GM12878 (cell line): ENCODE measurements at regions not wholly inside any gene's neighbourhood (a gene's known extent, or its start where the extent isn't known, plus 50 kb on each side); places are given as distances from the start of the nearest gene placed in this dataset.

Source experiments
- ATAC-seq: fragments of 200-7000 bp; cut with Tn5 transposase; 3 replicates; pipeline ENCODE4 v1.9.1; 2020; ENCODE audit warnings: mild to moderate bottlenecking, moderate library complexity
- BruUV-seq: library from RNA; stranded (reverse); fragments of 400-500 nt; replicated peaks from 2 replicates; lab custom pipeline; 2021; lab: Mats Ljungman, UMichigan
- CTCF ChIA-PET: fragments of 300-600 bp; sonication (Branson Sonifier 250); formaldehyde crosslinking; extraction: SDS; loops from one replicate; lab custom pipeline; 2021; ENCODE audit warnings: inconsistent platforms; lab: Yijun Ruan, JAX
- POLR2A ChIA-PET: fragments of 350-600 bp; formaldehyde crosslinking; extraction: SDS; loops from one replicate; lab custom pipeline; 2021; ENCODE audit warnings: inconsistent platforms; lab: Charles Lee
- RAD21 ChIA-PET: fragments of 300-600 bp; sonication (Branson Sonifier 250); formaldehyde crosslinking; loops from one replicate; lab custom pipeline; 2023; ENCODE audit warnings: antibody characterized with exemption; ENCODE audit not compliant: unreplicated experiment; lab: Charles Lee
- SMC1A ChIA-PET: fragments of 300-600 bp; sonication (Branson Sonifier 250); formaldehyde crosslinking; loops from one replicate; lab custom pipeline; 2023; ENCODE audit not compliant: unreplicated experiment, uncharacterized antibody; lab: Charles Lee
- DNase-seq: peaks from one replicate; pipeline ENCODE4 v3.0.0-alpha.2; 2011; ENCODE audit warnings: low read depth, low spot score
- FAIRE-seq: peaks from 3 replicates; lab custom pipeline; 2011; peaks lifted over from hg19 to GRCh38; lab: Jason Lieb, UNC
- H2AFZ ChIP-seq: 2 replicates; pipeline ENCODE4 v1.6.0; 2011; ENCODE audit warnings: low read depth, low read length, control low read depth; ENCODE audit not compliant: control insufficient read depth
- H3K27ac ChIP-seq: 2 replicates; pipeline ENCODE4 v1.5.1; 2011; ENCODE audit warnings: control low read depth; ENCODE audit not compliant: control insufficient read depth, insufficient read depth
- H3K27me3 ChIP-seq, 2 experiments: replicated peaks in 1 of 2; 2 replicates each; pipeline versions ENCODE4 v1.6.0 to v1.6.1; 2011; ENCODE audit warnings: low read length in 1 of 2; ENCODE audit not compliant: control insufficient read depth in 2 of 2, insufficient read depth in 2 of 2
- H3K36me3 ChIP-seq, 2 experiments: 2 replicates each; pipeline ENCODE4 v1.5.1; 2011; ENCODE audit warnings: low read length in 1 of 2; ENCODE audit not compliant: control insufficient read depth in 2 of 2, insufficient read depth in 2 of 2
- H3K4me1 ChIP-seq: 2 replicates; pipeline ENCODE4 v1.6.1; 2011; ENCODE audit warnings: mild to moderate bottlenecking, low read length, moderate library complexity, mixed read lengths; ENCODE audit not compliant: control insufficient read depth, insufficient read depth
- H3K4me2 ChIP-seq: 2 replicates; pipeline ENCODE4 v1.6.0; 2011; ENCODE audit warnings: control low read depth; ENCODE audit not compliant: control insufficient read depth, insufficient read depth
- H3K4me3 ChIP-seq: fragments of 200-600 bp; sonication (generic); 2 replicates; pipeline ENCODE4 v1.5.1; 2016
- H3K79me2 ChIP-seq: 2 replicates; pipeline ENCODE4 v1.6.0; 2011; ENCODE audit warnings: low read length; ENCODE audit not compliant: control insufficient read depth, insufficient read depth
- H3K9ac ChIP-seq: 2 replicates; pipeline ENCODE4 v1.8.0; 2011; ENCODE audit warnings: low read length, control low read depth, mixed read lengths; ENCODE audit not compliant: control insufficient read depth, insufficient read depth
- H3K9me3 ChIP-seq: replicated peaks from 3 replicates; pipeline ENCODE4 v1.5.1; 2011; ENCODE audit warnings: mild to moderate bottlenecking, low read length; ENCODE audit not compliant: control insufficient read depth, insufficient read depth
- H4K20me1 ChIP-seq: 2 replicates; pipeline ENCODE4 v1.6.0; 2011; ENCODE audit not compliant: control insufficient read depth, insufficient read depth
- CBX3 ChIP-seq: fragments of 200-600 bp; sonication (generic); IDR thresholded peaks from 2 replicates; pipeline ENCODE4 v1.6.1; 2016; ENCODE audit warnings: low read depth, borderline replicate concordance
- IKZF2 ChIP-seq, 2 experiments: fragments of 450-650 bp; IDR thresholded peaks; 2 replicates each; pipeline ENCODE4 v1.6.1; 2017; ENCODE audit warnings: mild to moderate bottlenecking in 2 of 2, moderate library complexity in 2 of 2
- NFYB ChIP-seq: IDR thresholded peaks from 2 replicates; pipeline ENCODE4 v1.6.1; 2011; ENCODE audit warnings: low read depth, mild to moderate bottlenecking, low read length, improper control_type of control experiment, moderate library complexity; ENCODE audit not compliant: insufficient read depth
- SUPT20H ChIP-seq: IDR thresholded peaks from 2 replicates; pipeline ENCODE4 v1.6.1; 2011; ENCODE audit warnings: low read depth, mild to moderate bottlenecking, low read length, moderate library complexity, borderline replicate concordance; ENCODE audit not compliant: control insufficient read depth
- SUZ12 ChIP-seq: fragments of 200-600 bp; sonication (generic); IDR thresholded peaks from one replicate; pipeline ENCODE4 v1.6.1; 2018; ENCODE audit warnings: antibody characterized with exemption, mild to moderate bottlenecking; ENCODE audit not compliant: unreplicated experiment
- WRNIP1 ChIP-seq: IDR thresholded peaks from 2 replicates; pipeline ENCODE4 v1.6.1; 2011; ENCODE audit warnings: low read depth, low read length, improper control_type of control experiment, borderline replicate concordance
- WGBS: methylation state at CpG from one replicate; pipeline ENCODE4 v1.1.6; 2016; ENCODE audit warnings: low lambda C conversion rate; ENCODE audit not compliant: insufficient replicate concordance, insufficient coverage; ENCODE audit errors: missing lambda C conversion rate; 5-methylcytosine and 5-hydroxymethylcytosine counted together
- in situ Hi-C: fragments of 300-500 bp; cut with MboI; formaldehyde crosslinking; loops from 9 replicates; pipeline ENCODE4 v1.14.3; 2018; ENCODE audit warnings: mixed read lengths
- intact Hi-C: fragments of 100-400 bp; cut with micrococcal nuclease; formaldehyde crosslinking; loops from one replicate; pipeline ENCODE4 v1.14.2; 2022; ENCODE audit not compliant: unreplicated experiment

DNA sequence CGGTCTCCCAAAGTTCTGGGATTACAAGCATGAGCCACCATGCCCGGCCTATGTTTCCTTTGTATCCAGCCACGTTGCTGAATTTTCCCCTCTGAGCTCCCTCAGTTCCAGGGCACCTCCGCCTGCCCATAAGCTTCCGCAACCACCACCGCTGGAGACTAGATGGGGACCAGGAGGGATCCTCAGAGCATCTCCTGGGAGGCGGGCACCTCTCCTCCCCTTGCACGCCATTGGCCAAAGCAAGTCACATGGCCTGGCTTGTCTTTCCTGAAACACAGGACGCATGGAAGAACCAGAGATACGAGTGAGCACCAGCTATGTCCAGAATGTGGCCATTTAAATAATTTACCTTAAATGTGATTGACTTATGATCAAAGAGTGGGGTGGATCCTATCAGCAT, 388.3 kb downstream of the BRD1 start:
- DNase-seq (no peak), ATAC-seq (no peak), FAIRE-seq (no peak)
- H3K9me3 ChIP-seq: no peaks in the 10 kb centered on the region; the same call in 2 of the 3 replicates
- ChIA-PET SMC1A (no interaction called here), POLR2A (no interaction called here), CTCF (no interaction called here), RAD21 (no interaction called here)
- peak; percentile 55; the same call in 1 of the 2 replicates for TF ChIP-seq NFYB
- no peak for TF ChIP-seq SUPT20H
- intact Hi-C loops: no loop called here
- BruUV-seq: no TSS peak
- no peak overlapping the region for H3K4me3 ChIP-seq
- H3K4me2 ChIP-seq: no peak overlapping the region
- H3K27me3 ChIP-seq: no peaks in the 10 kb centered on the region
- no peaks in the 10 kb centered on the region for H3K36me3 ChIP-seq
- in situ Hi-C loops: loop anchor here (10.0 kb wide), 1 partner anchor 65 kb away; no protein-coding TSS in a partner anchor
- no peaks in the 10 kb centered on the region for H3K4me1 ChIP-seq
- WGBS: 55% methylated on average over 10 of the region's 10 CpGs
- H3K79me2 ChIP-seq: no peaks in the 10 kb centered on the region
- H3K9ac ChIP-seq: no peak overlapping the region
- no peak overlapping the region for H2AFZ ChIP-seq
- no peaks in the 10 kb centered on the region for H4K20me1 ChIP-seq
- no peak overlapping the region for H3K27ac ChIP-seq

DNA sequence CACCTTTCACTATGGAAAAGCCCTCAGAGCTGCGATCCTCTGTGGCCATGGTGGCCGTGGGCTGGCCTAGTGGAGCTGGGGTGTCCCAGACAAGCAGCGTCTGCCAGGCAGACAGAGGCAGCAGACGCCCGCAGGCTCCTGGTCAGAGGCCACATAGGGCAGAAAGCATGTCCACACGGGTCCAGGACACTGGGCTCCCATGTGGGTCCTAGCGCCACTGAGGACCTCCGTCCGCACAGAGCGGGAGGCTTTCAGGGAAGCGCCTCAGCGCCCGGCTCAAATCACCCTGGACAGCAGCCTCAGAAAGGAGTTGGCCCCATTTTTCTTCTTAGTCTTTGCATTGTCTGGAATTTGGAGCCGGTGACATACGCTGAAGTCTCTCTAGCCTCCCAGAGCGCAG, 389.7 kb downstream of the BRD1 start:
- no peak overlapping the region for H3K4me2 ChIP-seq
- H3K79me2 ChIP-seq: no peaks in the 10 kb centered on the region
- no peaks in the 10 kb centered on the region; the same call in 2 of the 3 replicates for H3K9me3 ChIP-seq
- FAIRE-seq (no peak), ATAC-seq (no peak), DNase-seq (no peak)
- no peak overlapping the region for H2AFZ ChIP-seq
- POLR2A ChIA-PET: no interaction called here
- no peaks in the 10 kb centered on the region for H3K36me3 ChIP-seq
- CTCF ChIA-PET: no interaction called here
- no peaks in the 10 kb centered on the region for H3K4me1 ChIP-seq
- TF ChIP-seq WRNIP1 (no peak), CBX3 (no peak), SUZ12 (no peak), IKZF2 (IDR thresholded peaks at IDR 0.05) (no peak)
- no TSS peak for BruUV-seq
- 69% methylated on average over 16 of the region's 16 CpGs for WGBS
- H3K27me3 ChIP-seq: no peaks in the 10 kb centered on the region
- H3K4me3 ChIP-seq: no peak overlapping the region
- no peak overlapping the region for H3K27ac ChIP-seq
- H4K20me1 ChIP-seq: no peaks in the 10 kb centered on the region
- intact Hi-C loops (no loop called here), in situ Hi-C loops (loop anchor here (10.0 kb wide), 1 partner anchor 63 kb away; no protein-coding TSS in a partner anchor)
- SMC1A ChIA-PET: no interaction called here
- no peak overlapping the region for H3K9ac ChIP-seq
- RAD21 ChIA-PET: no interaction called here
